Smooth muscle cell of the brain vasculature (primary cell): ENCODE measurements at regions not wholly inside any gene's neighbourhood (a gene's known extent, or its start where the extent isn't known, plus 50 kb on each side); places are given as distances from the start of the nearest gene placed in this dataset.
"Not testable (repeated sequence)": the region's sequence is repeated elsewhere in the genome, so short reads cannot be mapped to it uniquely, and the experiment has no call there.

Experiments
- DNase-seq: peaks from one replicate; pipeline ENCODE4 v3.0.0-alpha.2; 2012; ENCODE audit warnings: low read depth, low spot score

GRCh38 chr2:240253583-240254145, 113.2 kb upstream of the OTOS start:
- no peak for DNase-seq

- no peak for DNase-seq
Observed at GRCh38 chr2:240254337-240255164, 114.1 kb upstream of the OTOS start.

GRCh38 chr2:240255165-240255491, 114.7 kb upstream of the OTOS start:
- no peak for DNase-seq

- no peak for DNase-seq
Observed at GRCh38 chr2:240255811-240256703, 115.6 kb upstream of the OTOS start.

- DNase-seq = no peak
Observed at GRCh38 chr2:240256704-240257637, 116.5 kb upstream of the OTOS start.

- DNase-seq = no peak
Observed at GRCh38 chr2:240257940-240258580, 117.6 kb upstream of the OTOS start.

GRCh38 chr2:240258685-240259084, 118.2 kb upstream of the OTOS start:
- DNase-seq = no peak

GRCh38 chr2:240259201-240259923, 118.9 kb upstream of the OTOS start:
- DNase-seq = no peak

GRCh38 chr2:240259924-240260529, 119.6 kb upstream of the OTOS start:
- DNase-seq = no peak

GRCh38 chr2:240260664-240261063, 120.2 kb upstream of the OTOS start:
- DNase-seq = no peak

- DNase-seq = not testable (repeated sequence)
Observed at GRCh38 chr2:240262578-240262977, 122.1 kb upstream of the OTOS start.

- DNase-seq = no peak
Observed at GRCh38 chr2:240269380-240269779, 128.9 kb upstream of the OTOS start.

GRCh38 chr2:240269886-240270285, 129.4 kb upstream of the OTOS start:
- no peak for DNase-seq

- DNase-seq = no peak
Observed at GRCh38 chr2:240271716-240272341, 131.4 kb upstream of the OTOS start.

GRCh38 chr2:240275386-240275785, 134.9 kb upstream of the OTOS start:
- no peak for DNase-seq

GRCh38 chr2:240277073-240277806, 136.8 kb upstream of the OTOS start:
- no peak for DNase-seq

- DNase-seq = no peak
Observed at GRCh38 chr2:240277807-240278522, 137.5 kb upstream of the OTOS start.

GRCh38 chr2:240278661-240279060, 138.2 kb upstream of the OTOS start:
- no peak for DNase-seq
